A673 (cell line): ENCODE measurements at regions not wholly inside any gene's neighbourhood (a gene's known extent, or its start where the extent isn't known, plus 50 kb on each side); places are given as distances from the start of the nearest gene placed in this dataset.

ENCODE experiments used
- EZH2 ChIP-seq: fragments of 200-600 bp; sonication (generic); IDR thresholded peaks from 2 replicates; pipeline ENCODE4 v1.6.1; 2017; ENCODE audit warnings: borderline replicate concordance, low read depth, mild to moderate bottlenecking, mixed read lengths, antibody characterized with exemption, low read length; ENCODE audit not compliant: poor library complexity, severe bottlenecking
- TF ChIP-seq, protein P1 (sequence below): fragments of 300-800, 200-600 bp; sonication (generic); conservative IDR thresholded peaks from 2 replicates; pipeline ENCODE4 v1.5.1; 2017; ENCODE audit warnings: low read depth, mild to moderate bottlenecking, antibody characterized with exemption, low read length, moderate library complexity, mixed read lengths

DNA sequence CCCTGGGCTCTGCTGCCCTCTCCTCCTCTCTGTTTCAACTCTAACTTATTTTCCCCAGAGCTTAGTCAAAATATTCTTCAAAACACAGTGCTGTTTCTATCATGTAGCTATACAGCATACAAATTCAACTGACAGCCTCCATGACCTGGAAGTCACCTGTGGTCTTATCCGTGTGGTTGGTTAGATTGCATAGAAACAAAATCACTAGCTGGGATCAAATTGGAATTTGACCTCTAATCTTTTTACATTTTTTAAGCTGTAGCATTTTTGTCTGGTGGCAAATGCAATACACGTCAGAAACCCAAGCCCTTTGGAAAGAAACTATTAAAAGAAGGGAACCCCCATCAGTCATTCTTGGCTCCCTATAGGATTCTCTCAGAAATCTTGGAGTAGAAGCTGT is 57.3 kb downstream of the ABCC12 start:
- TF ChIP-seq, protein P1, sequence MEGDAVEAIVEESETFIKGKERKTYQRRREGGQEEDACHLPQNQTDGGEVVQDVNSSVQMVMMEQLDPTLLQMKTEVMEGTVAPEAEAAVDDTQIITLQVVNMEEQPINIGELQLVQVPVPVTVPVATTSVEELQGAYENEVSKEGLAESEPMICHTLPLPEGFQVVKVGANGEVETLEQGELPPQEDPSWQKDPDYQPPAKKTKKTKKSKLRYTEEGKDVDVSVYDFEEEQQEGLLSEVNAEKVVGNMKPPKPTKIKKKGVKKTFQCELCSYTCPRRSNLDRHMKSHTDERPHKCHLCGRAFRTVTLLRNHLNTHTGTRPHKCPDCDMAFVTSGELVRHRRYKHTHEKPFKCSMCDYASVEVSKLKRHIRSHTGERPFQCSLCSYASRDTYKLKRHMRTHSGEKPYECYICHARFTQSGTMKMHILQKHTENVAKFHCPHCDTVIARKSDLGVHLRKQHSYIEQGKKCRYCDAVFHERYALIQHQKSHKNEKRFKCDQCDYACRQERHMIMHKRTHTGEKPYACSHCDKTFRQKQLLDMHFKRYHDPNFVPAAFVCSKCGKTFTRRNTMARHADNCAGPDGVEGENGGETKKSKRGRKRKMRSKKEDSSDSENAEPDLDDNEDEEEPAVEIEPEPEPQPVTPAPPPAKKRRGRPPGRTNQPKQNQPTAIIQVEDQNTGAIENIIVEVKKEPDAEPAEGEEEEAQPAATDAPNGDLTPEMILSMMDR, result no peak
- no peak for TF ChIP-seq EZH2
